ENCODE measurements at regions not wholly inside any gene's neighbourhood (a gene's known extent, or its start where the extent isn't known, plus 50 kb on each side); places are given as distances from the start of the nearest gene placed in this dataset.
"Not testable (repeated sequence)": the region's sequence is repeated elsewhere in the genome, so short reads cannot be mapped to it uniquely, and the experiment has no call there.

GRCh38 chr14:27267876-27268275, 670.0 kb upstream of the NOVA1 start:
- DNase-seq (ENCODE audit: low spot score, unreplicated experiment), result no peak
- Mint-ChIP-seq H3K4me1 (ENCODE audit: low read depth) (no peaks in the 10 kb centered on the region), H3K4me3 (ENCODE audit: low read depth) (no peak overlapping the region), H3K27ac (no peak overlapping the region), H3K9me3 (ENCODE audit: low read depth) (peaks cover 3% of the 10 kb centered on the region), H3K27me3 (no peaks in the 10 kb centered on the region), H3K36me3 (ENCODE audit: insufficient read depth) (no peaks in the 10 kb centered on the region)
- TF ChIP-seq, protein P1, sequence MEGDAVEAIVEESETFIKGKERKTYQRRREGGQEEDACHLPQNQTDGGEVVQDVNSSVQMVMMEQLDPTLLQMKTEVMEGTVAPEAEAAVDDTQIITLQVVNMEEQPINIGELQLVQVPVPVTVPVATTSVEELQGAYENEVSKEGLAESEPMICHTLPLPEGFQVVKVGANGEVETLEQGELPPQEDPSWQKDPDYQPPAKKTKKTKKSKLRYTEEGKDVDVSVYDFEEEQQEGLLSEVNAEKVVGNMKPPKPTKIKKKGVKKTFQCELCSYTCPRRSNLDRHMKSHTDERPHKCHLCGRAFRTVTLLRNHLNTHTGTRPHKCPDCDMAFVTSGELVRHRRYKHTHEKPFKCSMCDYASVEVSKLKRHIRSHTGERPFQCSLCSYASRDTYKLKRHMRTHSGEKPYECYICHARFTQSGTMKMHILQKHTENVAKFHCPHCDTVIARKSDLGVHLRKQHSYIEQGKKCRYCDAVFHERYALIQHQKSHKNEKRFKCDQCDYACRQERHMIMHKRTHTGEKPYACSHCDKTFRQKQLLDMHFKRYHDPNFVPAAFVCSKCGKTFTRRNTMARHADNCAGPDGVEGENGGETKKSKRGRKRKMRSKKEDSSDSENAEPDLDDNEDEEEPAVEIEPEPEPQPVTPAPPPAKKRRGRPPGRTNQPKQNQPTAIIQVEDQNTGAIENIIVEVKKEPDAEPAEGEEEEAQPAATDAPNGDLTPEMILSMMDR (IDR thresholded peaks at IDR 0.05; ENCODE audit: unreplicated experiment), result no peak

DNA sequence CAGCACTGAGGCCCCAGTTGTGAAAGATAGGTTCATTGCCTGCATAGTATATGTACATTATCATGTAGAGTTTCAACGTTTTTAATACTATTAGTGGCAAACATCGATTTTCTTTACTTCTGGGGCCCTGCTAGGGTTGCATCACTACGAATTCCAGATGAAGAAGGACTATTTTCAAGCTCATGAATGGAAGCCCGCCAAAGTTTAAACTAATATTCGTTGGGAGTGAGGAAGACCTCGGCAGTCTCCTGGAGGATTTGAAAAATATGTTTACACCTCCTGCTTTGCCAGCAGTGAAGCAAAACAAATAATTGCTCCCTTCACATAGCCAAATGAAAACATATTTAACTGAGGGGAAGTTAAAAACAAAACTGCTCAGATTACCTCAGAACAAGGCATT, 672.9 kb upstream of the NOVA1 start:
- no peaks in the 10 kb centered on the region for H3K9me3 Mint-ChIP-seq (ENCODE audit: low read depth)
- H3K4me1 Mint-ChIP-seq (ENCODE audit: low read depth), result no peaks in the 10 kb centered on the region
- TF ChIP-seq, protein P1 (IDR thresholded peaks at IDR 0.05; ENCODE audit: unreplicated experiment), result no peak
- H3K27me3 Mint-ChIP-seq, result no peaks in the 10 kb centered on the region
- H3K27ac Mint-ChIP-seq, result no peak overlapping the region
- DNase-seq (ENCODE audit: low spot score, unreplicated experiment), result no peak
- no peaks in the 10 kb centered on the region for H3K36me3 Mint-ChIP-seq (ENCODE audit: insufficient read depth)
- no peak overlapping the region for H3K4me3 Mint-ChIP-seq (ENCODE audit: low read depth)

DNA sequence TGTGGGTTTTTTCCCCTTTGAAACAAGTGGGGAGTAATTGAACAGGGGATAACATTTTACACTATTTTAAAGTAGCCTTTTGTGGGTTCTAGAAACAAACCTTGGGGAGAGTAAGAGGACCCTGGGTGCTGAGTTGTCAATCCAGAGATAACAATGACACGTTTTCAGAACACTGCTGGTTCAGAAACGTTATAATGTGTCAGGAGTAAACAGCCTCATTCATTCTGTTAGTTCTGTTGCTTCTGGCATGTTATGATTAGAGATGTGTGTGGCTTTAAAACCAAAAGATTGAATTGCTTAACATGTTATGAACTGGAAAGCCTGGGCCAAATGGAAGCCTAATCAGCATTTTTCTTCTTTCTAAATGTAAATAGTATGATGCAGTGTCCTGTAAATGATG, 680.5 kb upstream of the NOVA1 start:
- no peaks in the 10 kb centered on the region for H3K27me3 Mint-ChIP-seq
- no peak for DNase-seq (ENCODE audit: low spot score, unreplicated experiment)
- TF ChIP-seq, protein P1 (IDR thresholded peaks at IDR 0.05; ENCODE audit: unreplicated experiment), result no peak
- H3K4me1 Mint-ChIP-seq (ENCODE audit: low read depth), result no peaks in the 10 kb centered on the region
- no peaks in the 10 kb centered on the region for H3K36me3 Mint-ChIP-seq (ENCODE audit: insufficient read depth)
- H3K9me3 Mint-ChIP-seq (ENCODE audit: low read depth), result no peaks in the 10 kb centered on the region
- no peak overlapping the region for H3K4me3 Mint-ChIP-seq (ENCODE audit: low read depth)
- H3K27ac Mint-ChIP-seq, result no peak overlapping the region

DNA sequence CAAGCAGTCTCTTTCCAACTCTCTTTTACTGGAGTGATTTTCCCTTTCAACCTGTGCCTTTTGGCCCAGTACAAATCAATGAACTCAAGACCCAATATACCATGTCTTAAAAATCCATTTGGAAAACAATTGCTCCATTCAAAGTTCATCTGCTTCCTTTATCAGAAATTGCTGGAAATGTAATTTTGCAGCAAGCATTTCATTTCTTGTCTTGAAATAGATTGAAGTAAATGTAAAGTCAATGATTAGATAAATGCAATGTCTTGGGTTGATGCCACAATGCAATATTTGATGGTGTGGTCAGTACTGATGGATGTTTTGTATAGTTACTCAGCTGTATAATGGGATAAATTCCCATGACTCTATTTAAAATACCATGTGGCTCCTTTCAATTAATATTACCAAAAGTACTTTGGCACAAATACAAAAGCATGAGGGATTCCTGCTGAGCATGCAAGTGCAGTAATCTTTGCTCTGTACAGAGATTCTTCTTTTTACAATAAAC, 707.7 kb upstream of the NOVA1 start:
- Mint-ChIP-seq H3K9me3 (ENCODE audit: low read depth) (peaks cover 17% of the 10 kb centered on the region), H3K36me3 (ENCODE audit: insufficient read depth) (no peaks in the 10 kb centered on the region), H3K4me1 (ENCODE audit: low read depth) (no peaks in the 10 kb centered on the region), H3K27me3 (no peaks in the 10 kb centered on the region), H3K27ac (no peak overlapping the region), H3K4me3 (ENCODE audit: low read depth) (no peak overlapping the region)
- no peak for DNase-seq (ENCODE audit: low spot score, unreplicated experiment)
- TF ChIP-seq, protein P1 (IDR thresholded peaks at IDR 0.05; ENCODE audit: unreplicated experiment), result no peak

DNA sequence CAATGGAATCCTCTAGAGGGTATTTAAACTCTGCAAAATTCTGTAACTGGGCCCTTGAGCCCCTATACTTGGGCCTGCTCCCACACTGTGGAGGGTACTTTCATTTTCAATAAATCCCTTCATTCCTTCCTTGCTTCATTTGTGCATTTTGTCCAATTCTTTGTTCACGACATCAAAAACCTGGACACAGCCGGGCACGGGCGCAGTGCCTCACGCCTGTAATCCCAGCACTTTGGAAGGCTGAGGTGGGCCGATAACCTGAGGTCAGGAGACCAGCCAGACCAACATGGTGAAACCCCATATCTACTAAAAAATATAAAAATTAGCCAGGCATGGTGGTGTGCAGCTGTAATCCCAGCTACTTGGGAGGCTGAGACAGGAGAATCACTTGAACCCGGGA, 714.9 kb upstream of the NOVA1 start:
- H3K36me3 Mint-ChIP-seq (ENCODE audit: insufficient read depth); H3K4me1 Mint-ChIP-seq (ENCODE audit: low read depth); DNase-seq (ENCODE audit: low spot score, unreplicated experiment); H3K27ac Mint-ChIP-seq; H3K4me3 Mint-ChIP-seq (ENCODE audit: low read depth); H3K27me3 Mint-ChIP-seq: not testable (repeated sequence)
- H3K9me3 Mint-ChIP-seq (ENCODE audit: low read depth), result peaks cover 14% of the 10 kb centered on the region

- Mint-ChIP-seq H3K9me3 (ENCODE audit: low read depth) (peaks cover 3% of the 10 kb centered on the region), H3K27ac (no peak overlapping the region), H3K4me3 (ENCODE audit: low read depth) (no peak overlapping the region), H3K36me3 (ENCODE audit: insufficient read depth) (no peaks in the 10 kb centered on the region), H3K27me3 (no peaks in the 10 kb centered on the region), H3K4me1 (ENCODE audit: low read depth) (peaks cover 1% of the 10 kb centered on the region)
- TF ChIP-seq, protein P1 (IDR thresholded peaks at IDR 0.05; ENCODE audit: unreplicated experiment), result no peak
- DNase-seq (ENCODE audit: low spot score, unreplicated experiment), result no peak
Measured at GRCh38 chr14:27314231-27314630, 716.4 kb upstream of the NOVA1 start.

All from progenitor cell of endocrine pancreas (in vitro differentiated cells).